ENCODE measurements at regions not wholly inside any gene's neighbourhood (a gene's known extent, or its start where the extent isn't known, plus 50 kb on each side); places are given as distances from the start of the nearest gene placed in this dataset.
A peak's percentile ranks its signal among the peaks of the same experiment; 100 is the strongest.

GRCh38 chr1:38125016-38125415 lies 78.4 kb upstream of the POU3F1 start:
- H3K36me3 ChIP-seq (ENCODE audit: control insufficient read depth, insufficient read depth, low read length) = no peaks in the 10 kb centered on the region
- DNase-seq (ENCODE audit: low read depth) (peak; percentile 69), FAIRE-seq (no peak)
- H3K4me3 ChIP-seq (ENCODE audit: low read depth, low read length) = no peak overlapping the region
- no peak for TF ChIP-seq CTCF (IDR thresholded peaks at IDR 0.05; ENCODE audit: insufficient read depth, low read length, severe bottlenecking)
- H3K27me3 ChIP-seq (ENCODE audit: control insufficient read depth, insufficient read depth, low read length) = no peaks in the 10 kb centered on the region

GRCh38 chr1:38123356-38124135 lies 77.0 kb upstream of the POU3F1 start:
- no peaks in the 10 kb centered on the region for H3K27me3 ChIP-seq (ENCODE audit: control insufficient read depth, insufficient read depth, low read length)
- H3K36me3 ChIP-seq (ENCODE audit: control insufficient read depth, insufficient read depth, low read length) = no peaks in the 10 kb centered on the region
- no peak for TF ChIP-seq CTCF (IDR thresholded peaks at IDR 0.05; ENCODE audit: insufficient read depth, low read length, severe bottlenecking)
- no peak overlapping the region for H3K4me3 ChIP-seq (ENCODE audit: low read depth, low read length)
- peak; percentile 88 for DNase-seq (ENCODE audit: low read depth)
- peak; percentile 83 for FAIRE-seq

- no peak for DNase-seq (ENCODE audit: low read depth)
- no peaks in the 10 kb centered on the region for H3K36me3 ChIP-seq (ENCODE audit: control insufficient read depth, insufficient read depth, low read length)
- no peaks in the 10 kb centered on the region for H3K27me3 ChIP-seq (ENCODE audit: control insufficient read depth, insufficient read depth, low read length)
- FAIRE-seq = no peak
- TF ChIP-seq CTCF (IDR thresholded peaks at IDR 0.05; ENCODE audit: insufficient read depth, low read length, severe bottlenecking) = no peak
- no peak overlapping the region for H3K4me3 ChIP-seq (ENCODE audit: low read depth, low read length)
These were observed 74.7 kb upstream of the POU3F1 start for GRCh38 chr1:38121231-38121680.

- H3K36me3 ChIP-seq (ENCODE audit: control insufficient read depth, insufficient read depth, low read length) = no peaks in the 10 kb centered on the region
- peak; percentile 46 for DNase-seq (ENCODE audit: low read depth)
- no peak for TF ChIP-seq CTCF (IDR thresholded peaks at IDR 0.05; ENCODE audit: insufficient read depth, low read length, severe bottlenecking)
- no peak for FAIRE-seq
- H3K27me3 ChIP-seq (ENCODE audit: control insufficient read depth, insufficient read depth, low read length) = no peaks in the 10 kb centered on the region
- no peak overlapping the region for H3K4me3 ChIP-seq (ENCODE audit: low read depth, low read length)
These were observed 74.1 kb upstream of the POU3F1 start for GRCh38 chr1:38120552-38121230.

- DNase-seq (ENCODE audit: low read depth) = no peak
- no peak for TF ChIP-seq CTCF (IDR thresholded peaks at IDR 0.05; ENCODE audit: insufficient read depth, low read length, severe bottlenecking)
- H3K4me3 ChIP-seq (ENCODE audit: low read depth, low read length) = no peak overlapping the region
- no peak for FAIRE-seq
- no peaks in the 10 kb centered on the region for H3K36me3 ChIP-seq (ENCODE audit: control insufficient read depth, insufficient read depth, low read length)
- H3K27me3 ChIP-seq (ENCODE audit: control insufficient read depth, insufficient read depth, low read length) = no peaks in the 10 kb centered on the region
These were observed 72.4 kb upstream of the POU3F1 start for GRCh38 chr1:38118976-38119375.
